SU-DHL-6 (cell line): ENCODE measurements at regions not wholly inside any gene's neighbourhood (a gene's known extent, or its start where the extent isn't known, plus 50 kb on each side); places are given as distances from the start of the nearest gene placed in this dataset.

Source experiments
- H2AFZ ChIP-seq: fragments of 200-600 bp; sonication (generic); 2 replicates; pipeline ENCODE4 v1.6.1; 2014; ENCODE audit warnings: low read depth, mild to moderate bottlenecking, moderate library complexity, mixed read lengths, antibody characterized with exemption, low read length; ENCODE audit not compliant: severe bottlenecking
- H3F3A ChIP-seq: fragments of 200-600 bp; shearing (Covaris generic); 2 replicates; pipeline ENCODE4 v1.6.0; 2016; ENCODE audit warnings: antibody characterized with exemption, mild to moderate bottlenecking; ENCODE audit not compliant: insufficient read depth
- H3K27ac ChIP-seq: fragments of 200-600 bp; sonication (generic); 2 replicates; pipeline ENCODE4 v1.5.1; 2016; ENCODE audit warnings: low read depth, mild to moderate bottlenecking, low read length, moderate library complexity, mixed read lengths
- H3K27me3 ChIP-seq: fragments of 200-600 bp; sonication (generic), shearing (Covaris generic); 2 replicates; pipeline ENCODE4 v1.6.0; 2014; ENCODE audit warnings: mild to moderate bottlenecking, low read length
- H3K36me3 ChIP-seq: fragments of 200-600 bp; sonication (generic); 2 replicates; pipeline ENCODE4 v1.6.1; 2014; ENCODE audit warnings: mild to moderate bottlenecking, low read length, mixed read lengths
- H3K4me2 ChIP-seq: fragments of 300-600, 200-600 bp; shearing (Covaris generic), sonication (generic); 2 replicates; pipeline ENCODE4 v1.6.0; 2014; ENCODE audit warnings: low read length, low read depth, mild to moderate bottlenecking; ENCODE audit not compliant: poor library complexity, severe bottlenecking
- H3K4me3 ChIP-seq: fragments of 200-600 bp; sonication (generic); 2 replicates; pipeline ENCODE4 v1.5.1; 2014; ENCODE audit warnings: antibody characterized with exemption, low read length, mild to moderate bottlenecking, mixed read lengths; ENCODE audit not compliant: insufficient read depth, poor library complexity, severe bottlenecking
- H3K79me2 ChIP-seq: fragments of 200-600 bp; sonication (generic); 2 replicates; pipeline ENCODE4 v1.6.1; 2014; ENCODE audit warnings: mild to moderate bottlenecking, low read length, moderate library complexity; ENCODE audit not compliant: insufficient read depth
- H3K9ac ChIP-seq: fragments of 200-600 bp; sonication (generic); 2 replicates; pipeline ENCODE4 v1.7.0; 2014; ENCODE audit warnings: mild to moderate bottlenecking, low read length
- H3K9me2 ChIP-seq: fragments of 200-600 bp; sonication (generic); replicated peaks from 2 replicates; pipeline ENCODE4 v1.6.1; 2014; ENCODE audit warnings: low read length; ENCODE audit not compliant: insufficient read depth
- H3K9me3 ChIP-seq: fragments of 200-600 bp; sonication (generic); 2 replicates; pipeline ENCODE4 v1.6.1; 2014; ENCODE audit warnings: low read length, mixed read lengths; ENCODE audit not compliant: insufficient read depth
- H4K20me1 ChIP-seq: fragments of 200-600 bp; sonication (generic); 2 replicates; pipeline ENCODE4 v1.6.1; 2014; ENCODE audit warnings: low read depth, mild to moderate bottlenecking, antibody characterized with exemption, low read length, moderate library complexity, mixed read lengths
- EZH2phosphoT487 ChIP-seq: fragments of 200-600 bp; sonication (generic), shearing (Covaris generic); conservative IDR thresholded peaks from 2 replicates; pipeline ENCODE4 v1.6.1; 2018; ENCODE audit warnings: mild to moderate bottlenecking, antibody characterized with exemption, low read length, moderate library complexity, mixed read lengths
- TF ChIP-seq, protein P1 (sequence below): fragments of 200-600 bp; sonication (generic); IDR thresholded peaks from one replicate; pipeline ENCODE4 v1.5.1; 2017; ENCODE audit warnings: antibody characterized with exemption, mild to moderate bottlenecking, low read length, moderate library complexity; ENCODE audit not compliant: insufficient read depth, poor library complexity, severe bottlenecking

DNA sequence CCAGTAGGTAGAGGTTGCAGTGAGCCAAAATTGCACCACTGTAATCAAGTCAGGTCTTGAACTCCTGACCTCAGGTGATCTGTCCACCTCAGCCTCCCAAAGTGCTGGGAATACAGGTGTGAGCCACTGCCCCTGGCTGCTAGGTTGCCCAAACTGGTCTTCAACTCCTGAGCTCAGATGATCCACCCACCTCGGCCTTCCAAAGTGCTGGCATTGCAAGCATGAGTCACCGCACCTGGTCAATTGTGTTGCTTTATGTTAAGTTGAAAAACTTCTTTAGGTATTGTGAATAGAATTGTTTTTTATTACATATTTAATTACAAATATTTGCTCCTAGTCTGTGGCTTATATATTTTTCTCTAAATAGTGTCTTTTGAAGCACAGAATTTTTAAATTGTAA lies 80.5 kb downstream of the PRKAB2 start:
- Histone ChIP-seq H3F3A (no peaks in the 10 kb centered on the region), H3K9ac (no peak overlapping the region), H3K4me3 (no peak overlapping the region), H3K79me2 (no peaks in the 10 kb centered on the region), H3K4me2 (no peak overlapping the region), H4K20me1 (no peaks in the 10 kb centered on the region), H2AFZ (no peak overlapping the region), H3K27me3 (no peaks in the 10 kb centered on the region), H3K36me3 (no peaks in the 10 kb centered on the region), H3K9me2 (no peaks in the 10 kb centered on the region), H3K9me3 (no peaks in the 10 kb centered on the region), H3K27ac (no peak overlapping the region)
- TF ChIP-seq, protein P1, sequence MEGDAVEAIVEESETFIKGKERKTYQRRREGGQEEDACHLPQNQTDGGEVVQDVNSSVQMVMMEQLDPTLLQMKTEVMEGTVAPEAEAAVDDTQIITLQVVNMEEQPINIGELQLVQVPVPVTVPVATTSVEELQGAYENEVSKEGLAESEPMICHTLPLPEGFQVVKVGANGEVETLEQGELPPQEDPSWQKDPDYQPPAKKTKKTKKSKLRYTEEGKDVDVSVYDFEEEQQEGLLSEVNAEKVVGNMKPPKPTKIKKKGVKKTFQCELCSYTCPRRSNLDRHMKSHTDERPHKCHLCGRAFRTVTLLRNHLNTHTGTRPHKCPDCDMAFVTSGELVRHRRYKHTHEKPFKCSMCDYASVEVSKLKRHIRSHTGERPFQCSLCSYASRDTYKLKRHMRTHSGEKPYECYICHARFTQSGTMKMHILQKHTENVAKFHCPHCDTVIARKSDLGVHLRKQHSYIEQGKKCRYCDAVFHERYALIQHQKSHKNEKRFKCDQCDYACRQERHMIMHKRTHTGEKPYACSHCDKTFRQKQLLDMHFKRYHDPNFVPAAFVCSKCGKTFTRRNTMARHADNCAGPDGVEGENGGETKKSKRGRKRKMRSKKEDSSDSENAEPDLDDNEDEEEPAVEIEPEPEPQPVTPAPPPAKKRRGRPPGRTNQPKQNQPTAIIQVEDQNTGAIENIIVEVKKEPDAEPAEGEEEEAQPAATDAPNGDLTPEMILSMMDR, result no peak
- no peak for TF ChIP-seq EZH2phosphoT487

DNA sequence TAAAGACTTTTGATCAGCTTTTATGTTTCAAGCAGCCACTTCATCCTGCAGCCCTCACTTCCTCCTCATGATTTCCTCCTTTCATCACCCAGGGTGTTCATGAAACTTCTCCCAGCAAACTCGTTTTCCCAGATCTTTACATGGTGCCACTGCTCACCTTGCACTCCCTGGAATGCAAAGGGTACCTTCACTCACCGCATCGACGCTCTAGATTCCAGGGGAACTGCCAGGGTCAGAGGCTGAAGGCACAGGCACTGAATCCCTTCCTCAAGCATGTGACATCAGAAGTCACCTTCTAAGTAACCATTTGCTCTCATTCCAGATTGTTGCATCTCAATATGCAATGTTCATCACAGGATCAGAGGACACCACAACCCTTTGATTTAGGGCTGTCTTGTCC lies 82.8 kb downstream of the PRKAB2 start:
- no peak overlapping the region for H3K4me3 ChIP-seq
- H3K79me2 ChIP-seq, result no peaks in the 10 kb centered on the region
- H3K9me2 ChIP-seq, result no peaks in the 10 kb centered on the region
- TF ChIP-seq, protein P1, result no peak
- no peak for TF ChIP-seq EZH2phosphoT487
- no peaks in the 10 kb centered on the region for H3F3A ChIP-seq
- H3K9ac ChIP-seq, result no peak overlapping the region
- H3K4me2 ChIP-seq, result no peak overlapping the region
- H3K9me3 ChIP-seq, result no peaks in the 10 kb centered on the region
- H3K36me3 ChIP-seq, result no peaks in the 10 kb centered on the region
- no peaks in the 10 kb centered on the region for H3K27me3 ChIP-seq
- H4K20me1 ChIP-seq, result no peaks in the 10 kb centered on the region
- H2AFZ ChIP-seq, result no peak overlapping the region
- H3K27ac ChIP-seq, result no peak overlapping the region

DNA sequence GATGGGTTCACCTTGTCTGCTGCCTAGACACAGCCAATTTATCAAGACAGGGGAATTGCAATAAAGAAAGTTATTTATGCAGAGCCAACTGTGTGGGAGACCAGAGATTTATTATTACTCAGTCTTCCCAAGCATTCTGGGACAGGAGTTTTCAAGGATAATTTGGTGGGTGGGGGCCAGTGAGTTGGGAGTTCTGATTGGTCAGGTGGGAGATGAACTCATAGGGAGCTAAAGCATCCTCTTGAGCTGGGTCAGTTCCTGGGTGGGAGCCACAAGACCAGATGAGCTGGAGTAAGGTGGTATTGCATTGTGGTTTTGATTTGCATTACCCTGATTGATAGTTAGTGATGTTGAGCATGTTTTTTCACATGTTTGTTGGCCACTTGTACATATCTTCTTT lies 86.1 kb downstream of the PRKAB2 start:
- Histone ChIP-seq H3K9me2 (no peaks in the 10 kb centered on the region), H3F3A (no peaks in the 10 kb centered on the region), H3K79me2 (no peaks in the 10 kb centered on the region), H3K4me3 (no peak overlapping the region), H3K9ac (no peak overlapping the region), H4K20me1 (no peaks in the 10 kb centered on the region), H3K27ac (no peak overlapping the region), H3K9me3 (no peaks in the 10 kb centered on the region), H3K4me2 (no peak overlapping the region), H3K27me3 (no peaks in the 10 kb centered on the region), H2AFZ (no peak overlapping the region), H3K36me3 (no peaks in the 10 kb centered on the region)
- TF ChIP-seq, protein P1, result no peak
- TF ChIP-seq EZH2phosphoT487, result no peak
